GM12878 (cell line): ENCODE measurements at regions not wholly inside any gene's neighbourhood (a gene's known extent, or its start where the extent isn't known, plus 50 kb on each side); places are given as distances from the start of the nearest gene placed in this dataset.

Experiments
- ATAC-seq: fragments of 200-7000 bp; cut with Tn5 transposase; 3 replicates; pipeline ENCODE4 v1.9.1; 2020; ENCODE audit warnings: mild to moderate bottlenecking, moderate library complexity
- BruUV-seq: library from RNA; stranded (reverse); fragments of 400-500 nt; replicated peaks from 2 replicates; lab custom pipeline; 2021; lab: Mats Ljungman, UMichigan
- CTCF ChIA-PET: fragments of 300-600 bp; sonication (Branson Sonifier 250); formaldehyde crosslinking; extraction: SDS; loops from one replicate; lab custom pipeline; 2021; ENCODE audit warnings: inconsistent platforms; lab: Yijun Ruan, JAX
- POLR2A ChIA-PET: fragments of 350-600 bp; formaldehyde crosslinking; extraction: SDS; loops from one replicate; lab custom pipeline; 2021; ENCODE audit warnings: inconsistent platforms; lab: Charles Lee
- RAD21 ChIA-PET: fragments of 300-600 bp; sonication (Branson Sonifier 250); formaldehyde crosslinking; loops from one replicate; lab custom pipeline; 2023; ENCODE audit warnings: antibody characterized with exemption; ENCODE audit not compliant: unreplicated experiment; lab: Charles Lee
- SMC1A ChIA-PET: fragments of 300-600 bp; sonication (Branson Sonifier 250); formaldehyde crosslinking; loops from one replicate; lab custom pipeline; 2023; ENCODE audit not compliant: unreplicated experiment, uncharacterized antibody; lab: Charles Lee
- DNase-seq: peaks from one replicate; pipeline ENCODE4 v3.0.0-alpha.2; 2011; ENCODE audit warnings: low read depth, low spot score
- FAIRE-seq: peaks from 3 replicates; lab custom pipeline; 2011; peaks lifted over from hg19 to GRCh38; lab: Jason Lieb, UNC
- H2AFZ ChIP-seq: 2 replicates; pipeline ENCODE4 v1.6.0; 2011; ENCODE audit warnings: low read depth, low read length, control low read depth; ENCODE audit not compliant: control insufficient read depth
- H3K27ac ChIP-seq: 2 replicates; pipeline ENCODE4 v1.5.1; 2011; ENCODE audit warnings: control low read depth; ENCODE audit not compliant: control insufficient read depth, insufficient read depth
- H3K27me3 ChIP-seq, 2 experiments: replicated peaks in 1 of 2; 2 replicates each; pipeline versions ENCODE4 v1.6.0 to v1.6.1; 2011; ENCODE audit warnings: low read length in 1 of 2; ENCODE audit not compliant: control insufficient read depth in 2 of 2, insufficient read depth in 2 of 2
- H3K36me3 ChIP-seq, 2 experiments: 2 replicates each; pipeline ENCODE4 v1.5.1; 2011; ENCODE audit warnings: low read length in 1 of 2; ENCODE audit not compliant: control insufficient read depth in 2 of 2, insufficient read depth in 2 of 2
- H3K4me1 ChIP-seq: 2 replicates; pipeline ENCODE4 v1.6.1; 2011; ENCODE audit warnings: mild to moderate bottlenecking, low read length, moderate library complexity, mixed read lengths; ENCODE audit not compliant: control insufficient read depth, insufficient read depth
- H3K4me2 ChIP-seq: 2 replicates; pipeline ENCODE4 v1.6.0; 2011; ENCODE audit warnings: control low read depth; ENCODE audit not compliant: control insufficient read depth, insufficient read depth
- H3K4me3 ChIP-seq: fragments of 200-600 bp; sonication (generic); 2 replicates; pipeline ENCODE4 v1.5.1; 2016
- H3K79me2 ChIP-seq: 2 replicates; pipeline ENCODE4 v1.6.0; 2011; ENCODE audit warnings: low read length; ENCODE audit not compliant: control insufficient read depth, insufficient read depth
- H3K9ac ChIP-seq: 2 replicates; pipeline ENCODE4 v1.8.0; 2011; ENCODE audit warnings: low read length, control low read depth, mixed read lengths; ENCODE audit not compliant: control insufficient read depth, insufficient read depth
- H3K9me3 ChIP-seq: replicated peaks from 3 replicates; pipeline ENCODE4 v1.5.1; 2011; ENCODE audit warnings: mild to moderate bottlenecking, low read length; ENCODE audit not compliant: control insufficient read depth, insufficient read depth
- H4K20me1 ChIP-seq: 2 replicates; pipeline ENCODE4 v1.6.0; 2011; ENCODE audit not compliant: control insufficient read depth, insufficient read depth
- ATF2 ChIP-seq: IDR thresholded peaks from 2 replicates; pipeline ENCODE4 v1.6.1; 2012; ENCODE audit warnings: low read length, inconsistent platforms
- CEBPZ ChIP-seq: fragments of 150-350 bp; IDR thresholded peaks from 2 replicates; pipeline ENCODE4 v1.6.1; 2016; ENCODE audit warnings: low read depth, low read length
- GABPA ChIP-seq: IDR thresholded peaks from 2 replicates; pipeline ENCODE4 v1.6.1; 2014; ENCODE audit warnings: antibody characterized with exemption, low read depth, mild to moderate bottlenecking, inconsistent platforms
- SMARCA5 ChIP-seq: fragments of 450-650 bp; IDR thresholded peaks from 2 replicates; pipeline ENCODE4 v1.6.1; 2017; ENCODE audit warnings: mild to moderate bottlenecking
- SUZ12 ChIP-seq: fragments of 200-600 bp; sonication (generic); IDR thresholded peaks from one replicate; pipeline ENCODE4 v1.6.1; 2018; ENCODE audit warnings: antibody characterized with exemption, mild to moderate bottlenecking; ENCODE audit not compliant: unreplicated experiment
- WGBS: methylation state at CpG from one replicate; pipeline ENCODE4 v1.1.6; 2016; ENCODE audit warnings: low lambda C conversion rate; ENCODE audit not compliant: insufficient replicate concordance, insufficient coverage; ENCODE audit errors: missing lambda C conversion rate; 5-methylcytosine and 5-hydroxymethylcytosine counted together
- in situ Hi-C: fragments of 300-500 bp; cut with MboI; formaldehyde crosslinking; loops from 9 replicates; pipeline ENCODE4 v1.14.3; 2018; ENCODE audit warnings: mixed read lengths
- intact Hi-C: fragments of 100-400 bp; cut with micrococcal nuclease; formaldehyde crosslinking; loops from one replicate; pipeline ENCODE4 v1.14.2; 2022; ENCODE audit not compliant: unreplicated experiment

GRCh38 chrX:34404386-34405070 lies 252.6 kb downstream of the TMEM47 start:
- Histone ChIP-seq H3K27ac (no peak overlapping the region), H3K27me3 (no peaks in the 10 kb centered on the region), H3K36me3 (no peaks in the 10 kb centered on the region), H2AFZ (no peak overlapping the region), H3K9me3 (no peaks in the 10 kb centered on the region), H3K9ac (no peak overlapping the region), H4K20me1 (no peaks in the 10 kb centered on the region), H3K4me1 (no peaks in the 10 kb centered on the region), H3K4me2 (no peak overlapping the region), H3K4me3 (no peak overlapping the region), H3K79me2 (no peaks in the 10 kb centered on the region)
- ChIA-PET SMC1A (no interaction called here), RAD21 (no interaction called here), POLR2A (no interaction called here), CTCF (no interaction called here)
- intact Hi-C loops (no loop called here), in situ Hi-C loops (no loop called here)
- DNase-seq (no peak), FAIRE-seq (no peak), ATAC-seq (no peak)
- TF ChIP-seq GABPA = no peak
- no peak for TF ChIP-seq SUZ12
- TF ChIP-seq SMARCA5 = no peak
- TF ChIP-seq ATF2 = no peak
- TF ChIP-seq CEBPZ = no peak
- BruUV-seq = no TSS peak
- 10% methylated on average over 7 of the region's 7 CpGs for WGBS
